Adrenal gland (tissue), 9 donors: ENCODE measurements at regions not wholly inside any gene's neighbourhood (a gene's known extent, or its start where the extent isn't known, plus 50 kb on each side); places are given as distances from the start of the nearest gene placed in this dataset.

ENCODE experiments used
- DNase-seq, 7 donors: peaks; one replicate each; pipeline ENCODE4 v3.0.0-alpha.2; 2019 to 2020
- H3K27ac ChIP-seq, 5 donors: fragments of 200-600 bp; sonication (generic) in 4 of 5; 1 replicate in 3 of 5; 2 replicates in 2 of 5; pipeline versions ENCODE4 v1.5.1 to v1.8.0; 2016 to 2020; ENCODE audit warnings: mild to moderate bottlenecking in 1 of 5
- H3K27me3 ChIP-seq: fragments of 200-600 bp; 2 replicates; pipeline ENCODE4 v1.8.0; 2021
- H3K36me3 ChIP-seq, 2 donors: fragments of 200-600 bp; replicated peaks in 1 of 2; 1 replicate in 1 of 2; 2 replicates in 1 of 2; pipeline versions ENCODE4 v1.5.1 to v1.8.0; 2018 to 2022
- H3K4me1 ChIP-seq, 2 donors: fragments of 200-600 bp; replicated peaks in 1 of 2; 1 replicate in 1 of 2; 2 replicates in 1 of 2; pipeline versions ENCODE4 v1.5.1 to v1.8.0; 2018 to 2021
- H3K4me3 ChIP-seq, 4 donors: fragments of 200-600 bp; sonication (generic) in 3 of 4; one replicate each; pipeline ENCODE4 v1.5.1; 2016 to 2018
- H3K9me3 ChIP-seq, 3 donors: fragments of 200-600 bp; sonication (generic) in 1 of 3; replicated peaks in 1 of 3; 1 replicate in 2 of 3; 2 replicates in 1 of 3; pipeline versions ENCODE4 v1.5.1 to v1.8.0; 2016 to 2021
- POLR2A ChIP-seq, 2 donors: fragments of 450-650 bp; IDR thresholded peaks; one replicate each; pipeline ENCODE4 v1.6.1; 2017; ENCODE audit warnings: antibody characterized with exemption in 2 of 2, mild to moderate bottlenecking in 2 of 2, moderate library complexity in 1 of 2
- WGBS, 4 donors: extraction: QIAGEN DNeasy Blood & Tissue Kit in 2 of 4; methylation state at CpG; one replicate each; pipeline versions ENCODE4 v1.1.5 to v1.1.7; 2013 to 2017; 5-methylcytosine and 5-hydroxymethylcytosine counted together
- intact Hi-C, 2 donors: fragments of 100-400 bp; cut with DNase I; formaldehyde crosslinking; loops; one replicate each; pipeline versions ENCODE4 v1.14.1 to v1.15.0; 2022 to 2023
- TF ChIP-seq, protein P1 (sequence below), 6 experiments: fragments of 450-650 bp in 4 of 6; fragments of 200-600 bp in 2 of 6; sonication (generic) in 1 of 6; IDR thresholded peaks; 1 replicate in 5 of 6; 2 replicates in 1 of 6; pipeline versions ENCODE4 v1.5.1 to v1.8.0; 2016 to 2021; ENCODE audit warnings: antibody characterized with exemption in 6 of 6, mild to moderate bottlenecking in 2 of 6, moderate library complexity in 1 of 6
- donor health status: healthy with polysubstance abuse.
- donor health status: Bipolar disorder and iron deficiency.
- donor health status: DM: yes; HTN: yes; CAD: no.
- donor health status: DM: no; HTN: no; CAD: no.
- donor health status: DM: no; HTN: no; CAD: no.

DNA sequence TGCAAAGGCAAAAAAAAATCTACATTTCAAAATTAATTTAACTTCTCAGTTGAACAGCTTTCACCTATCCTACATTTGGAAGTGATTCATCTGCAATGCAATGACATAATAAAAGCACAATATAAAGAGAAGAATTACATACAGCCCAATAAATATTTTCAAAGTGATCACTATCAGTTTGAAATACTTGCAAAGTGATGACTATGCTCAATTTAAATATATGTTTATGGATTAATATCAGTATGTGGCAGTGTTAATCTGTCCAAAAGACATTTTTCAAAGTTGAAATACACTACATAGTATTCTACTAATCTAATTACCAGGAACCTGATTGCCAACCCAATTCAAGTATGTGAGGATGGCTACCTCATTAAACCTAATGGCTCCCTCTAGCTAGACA is 460.7 kb upstream of the ATXN7L3B start:
- no peak overlapping the region for H3K27ac ChIP-seq
- DNase-seq = no peak
- intact Hi-C loops = no loop called here
- no peak for TF ChIP-seq POLR2A (IDR thresholded peaks at IDR 0.05)
- TF ChIP-seq, protein P1, sequence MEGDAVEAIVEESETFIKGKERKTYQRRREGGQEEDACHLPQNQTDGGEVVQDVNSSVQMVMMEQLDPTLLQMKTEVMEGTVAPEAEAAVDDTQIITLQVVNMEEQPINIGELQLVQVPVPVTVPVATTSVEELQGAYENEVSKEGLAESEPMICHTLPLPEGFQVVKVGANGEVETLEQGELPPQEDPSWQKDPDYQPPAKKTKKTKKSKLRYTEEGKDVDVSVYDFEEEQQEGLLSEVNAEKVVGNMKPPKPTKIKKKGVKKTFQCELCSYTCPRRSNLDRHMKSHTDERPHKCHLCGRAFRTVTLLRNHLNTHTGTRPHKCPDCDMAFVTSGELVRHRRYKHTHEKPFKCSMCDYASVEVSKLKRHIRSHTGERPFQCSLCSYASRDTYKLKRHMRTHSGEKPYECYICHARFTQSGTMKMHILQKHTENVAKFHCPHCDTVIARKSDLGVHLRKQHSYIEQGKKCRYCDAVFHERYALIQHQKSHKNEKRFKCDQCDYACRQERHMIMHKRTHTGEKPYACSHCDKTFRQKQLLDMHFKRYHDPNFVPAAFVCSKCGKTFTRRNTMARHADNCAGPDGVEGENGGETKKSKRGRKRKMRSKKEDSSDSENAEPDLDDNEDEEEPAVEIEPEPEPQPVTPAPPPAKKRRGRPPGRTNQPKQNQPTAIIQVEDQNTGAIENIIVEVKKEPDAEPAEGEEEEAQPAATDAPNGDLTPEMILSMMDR (IDR thresholded peaks at IDR 0.05) = no peak
- no peak overlapping the region for H3K4me3 ChIP-seq
- no peaks in the 10 kb centered on the region for H3K27me3 ChIP-seq
- no peaks in the 10 kb centered on the region for H3K36me3 ChIP-seq
- H3K9me3 ChIP-seq = no peaks in the 10 kb centered on the region
- H3K4me1 ChIP-seq = no peaks in the 10 kb centered on the region

DNA sequence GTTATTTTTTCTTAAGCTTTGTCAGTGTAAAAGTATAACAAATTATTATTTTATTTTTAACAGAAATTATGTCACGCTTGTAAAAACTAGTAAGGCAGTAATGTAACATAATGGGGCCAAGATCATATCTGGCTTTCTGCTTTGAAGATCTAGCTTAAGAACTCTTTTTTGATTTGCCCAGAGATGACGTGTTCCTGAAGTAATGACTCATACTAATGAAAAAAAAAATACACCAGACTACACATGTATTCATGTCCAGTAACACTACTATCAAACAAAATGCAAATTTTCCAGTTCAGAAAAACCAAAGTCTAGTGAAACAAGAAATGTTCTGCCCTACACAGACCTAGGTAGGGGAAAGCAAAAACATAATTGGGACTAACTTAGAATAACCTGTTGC is 432.2 kb upstream of the ATXN7L3B start:
- no peaks in the 10 kb centered on the region for H3K27me3 ChIP-seq
- no peak overlapping the region for H3K4me3 ChIP-seq
- no peaks in the 10 kb centered on the region for H3K36me3 ChIP-seq
- TF ChIP-seq, protein P1 (IDR thresholded peaks at IDR 0.05) = no peak
- no peak for TF ChIP-seq POLR2A (IDR thresholded peaks at IDR 0.05)
- no peaks in the 10 kb centered on the region for H3K4me1 ChIP-seq
- intact Hi-C loops = no loop called here
- no peaks in the 10 kb centered on the region for H3K9me3 ChIP-seq
- H3K27ac ChIP-seq = no peak overlapping the region
- no peak for DNase-seq
- 32 to 42% (median 36%) methylated on average over 2 of the region's 2 CpGs for WGBS, 4 donors

DNA sequence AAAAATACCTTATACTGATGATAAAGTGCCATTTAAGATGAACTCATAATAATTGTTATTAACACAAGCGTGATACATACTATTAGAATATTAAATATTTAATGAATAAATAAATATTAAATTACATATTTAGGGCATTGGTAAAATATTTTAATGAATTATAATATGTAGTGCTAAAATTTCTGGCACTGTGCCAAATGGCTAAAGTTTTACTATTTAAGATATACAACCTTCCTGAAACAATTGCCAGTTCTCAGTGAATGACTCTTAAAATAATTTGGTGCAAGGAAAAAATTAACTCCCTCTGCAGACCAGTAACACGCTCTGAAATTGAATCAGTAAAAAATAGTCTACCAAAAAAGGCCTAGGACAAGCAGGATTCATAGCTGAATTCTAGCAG is 428.9 kb upstream of the ATXN7L3B start:
- no peaks in the 10 kb centered on the region for H3K36me3 ChIP-seq
- intact Hi-C loops = no loop called here
- H3K9me3 ChIP-seq = no peaks in the 10 kb centered on the region
- 73 to 90% (median 87%) methylated on average over 2 of the region's 2 CpGs for WGBS, 4 donors
- no peak overlapping the region for H3K4me3 ChIP-seq
- no peak for DNase-seq
- H3K4me1 ChIP-seq = no peaks in the 10 kb centered on the region
- TF ChIP-seq, protein P1 (IDR thresholded peaks at IDR 0.05) = no peak
- no peak for TF ChIP-seq POLR2A (IDR thresholded peaks at IDR 0.05)
- H3K27ac ChIP-seq = no peak overlapping the region
- H3K27me3 ChIP-seq = no peaks in the 10 kb centered on the region

DNA sequence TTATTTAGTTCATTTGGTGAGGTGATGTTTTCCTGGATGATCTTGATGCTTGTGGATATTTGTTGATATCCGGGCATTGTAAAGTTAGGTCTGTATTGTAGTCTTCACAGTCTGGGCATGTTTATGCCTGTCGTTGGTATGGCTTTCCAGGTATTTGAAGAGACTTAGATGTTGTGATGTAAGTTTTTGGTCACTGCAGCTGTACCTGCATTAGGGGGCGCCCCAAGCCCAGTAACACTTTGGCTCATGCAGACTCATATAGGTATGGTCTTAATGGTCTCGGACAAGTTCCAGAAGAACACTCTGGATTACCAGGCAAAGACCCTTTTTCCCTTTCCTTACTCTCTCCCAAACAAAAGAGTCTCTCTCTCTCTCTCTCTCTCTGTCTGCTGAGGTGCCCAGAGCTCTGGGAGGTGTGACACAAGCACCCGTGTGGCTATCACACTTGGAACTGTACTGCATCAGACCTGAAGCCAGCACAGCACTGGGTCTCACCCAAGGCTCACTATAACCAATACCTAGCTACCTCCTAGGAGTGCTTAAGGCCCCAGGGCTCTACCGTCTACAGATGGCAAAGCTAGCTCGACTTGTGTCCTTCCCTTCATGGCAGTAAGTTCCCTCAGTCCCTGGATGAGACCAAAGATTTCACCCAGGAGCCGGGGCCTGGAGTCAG is 425.8 kb upstream of the ATXN7L3B start:
- TF ChIP-seq POLR2A (IDR thresholded peaks at IDR 0.05) = no peak
- TF ChIP-seq, protein P1 (IDR thresholded peaks at IDR 0.05) = peak in 1 of 6 experiments; percentile 23
- H3K4me3 ChIP-seq = no peak overlapping the region
- peak in 3 of 7 donors; percentile 11 to 19 (median 13) for DNase-seq
- no peaks in the 10 kb centered on the region for H3K9me3 ChIP-seq
- no peaks in the 10 kb centered on the region for H3K4me1 ChIP-seq
- 58 to 67% (median 62%) methylated on average over 8 of the region's 8 CpGs for WGBS, 4 donors
- no peaks in the 10 kb centered on the region for H3K36me3 ChIP-seq
- no peak overlapping the region for H3K27ac ChIP-seq
- intact Hi-C loops = no loop called here
- H3K27me3 ChIP-seq = no peaks in the 10 kb centered on the region
